ENCODE measurements at regions not wholly inside any gene's neighbourhood (a gene's known extent, or its start where the extent isn't known, plus 50 kb on each side); places are given as distances from the start of the nearest gene placed in this dataset.

GRCh38 chr3:89685731-89686130 lies 578.3 kb downstream of the EPHA3 start:
- FAIRE-seq = no peak
- POLR2A ChIA-PET (ENCODE audit: partially characterized antibody) = no interaction called here

More at GRCh38 chr3:89685731-89686130, 578.3 kb downstream of the EPHA3 start:
- no peak overlapping the region for H3K56ac ChIP-seq (replicated peaks; ENCODE audit: insufficient read length, low read depth, low read length)
- H2AFZ ChIP-seq (ENCODE audit: low read length) = no peak overlapping the region
- H3K23me2 ChIP-seq (ENCODE audit: low read depth, low read length) = no peaks in the 10 kb centered on the region
- no peak overlapping the region for H2BK12ac ChIP-seq (ENCODE audit: low read depth, low read length)
- H3K9ac ChIP-seq (replicated peaks in 1 of 4; ENCODE audit: extremely low read depth in 1 of 4, low read depth in 3 of 4, low read length in 3 of 4) = no peak overlapping the region
- no peak overlapping the region for H3K4me3 ChIP-seq (ENCODE audit: extremely low read depth in 1 of 4, insufficient read depth in 2 of 4, low read depth in 3 of 4, low read length in 4 of 4)
- no peak overlapping the region for H3K23ac ChIP-seq (ENCODE audit: insufficient read length)
- no peak overlapping the region for H3K27ac ChIP-seq (ENCODE audit: low read depth, low read length)
- H3K4me2 ChIP-seq (ENCODE audit: insufficient read depth in 1 of 2, low read depth in 2 of 2, low read length in 2 of 2) = no peak overlapping the region
- H3K14ac ChIP-seq (ENCODE audit: insufficient read length) = no peak overlapping the region
- no peaks in the 10 kb centered on the region for H3K4me1 ChIP-seq (replicated peaks in 1 of 4; ENCODE audit: control insufficient read depth in 3 of 4, insufficient read depth in 4 of 4, low read length in 3 of 4)
- H3K27me3 ChIP-seq (replicated peaks in 1 of 4; ENCODE audit: control insufficient read depth in 3 of 4, extremely low read depth in 1 of 4, insufficient read depth in 3 of 4, low read length in 3 of 4) = no peaks in the 10 kb centered on the region
- H4K8ac ChIP-seq (ENCODE audit: extremely low read depth, insufficient read depth, low read length) = no peak overlapping the region
- WGBS, 2 experiments (ENCODE audit: extremely low coverage in 1 of 2, insufficient coverage in 1 of 2, insufficient read length in 1 of 2, insufficient replicate concordance in 2 of 2, low coverage in 1 of 2, low lambda C conversion rate in 2 of 2, missing lambda C conversion rate in 1 of 2) = 89% methylated on average over 1 of the region's 1 CpG; no CpG with 5 or more reads in 1 of the 2 experiments
- no peak overlapping the region for H2BK5ac ChIP-seq (ENCODE audit: low read depth, low read length)
- no peak overlapping the region for H2BK20ac ChIP-seq (ENCODE audit: low read length)
- no peak for DNase-seq (ENCODE audit: low read depth in 1 of 2, low spot score in 2 of 2)
- no peak overlapping the region for H3K18ac ChIP-seq (ENCODE audit: extremely low read depth, low read length)
- no peaks in the 10 kb centered on the region for H4K20me1 ChIP-seq (replicated peaks in 1 of 2; ENCODE audit: control insufficient read depth in 1 of 2, insufficient read depth in 2 of 2, low read length in 2 of 2)
- no peaks in the 10 kb centered on the region for H3K36me3 ChIP-seq (ENCODE audit: control insufficient read depth in 2 of 4, insufficient read depth in 4 of 4, low read length in 3 of 4)
- CTCF ChIA-PET (ENCODE audit: partially characterized antibody) = no interaction called here
- no peak overlapping the region for H2BK120ac ChIP-seq (replicated peaks; ENCODE audit: low read depth, low read length)
- H4K91ac ChIP-seq (replicated peaks; ENCODE audit: insufficient read length, low read length) = no peak overlapping the region
- no peak overlapping the region for H4K5ac ChIP-seq (ENCODE audit: insufficient read length, low read depth, low read length)
- no peak overlapping the region for H2AK5ac ChIP-seq (ENCODE audit: low read depth, low read length)
- TF ChIP-seq POLR2A (IDR thresholded peaks at IDR 0.05; ENCODE audit: control extremely low read depth in 1 of 2, low read depth in 2 of 2, low read length in 2 of 2) = no peak
- no peak for TF ChIP-seq EZH2 (IDR thresholded peaks at IDR 0.05; ENCODE audit: low read depth, low read length, severe bottlenecking)
- no peak for TF ChIP-seq GTF2F1 (IDR thresholded peaks at IDR 0.05; ENCODE audit: borderline replicate concordance, low read depth, low read length)
- no peaks in the 10 kb centered on the region for H3K9me3 ChIP-seq (ENCODE audit: insufficient read depth in 2 of 2, low read depth in 1 of 2, low read length in 1 of 2)
- H3K79me2 ChIP-seq (ENCODE audit: control insufficient read depth in 1 of 2, insufficient read depth in 2 of 2, low read length in 2 of 2) = no peaks in the 10 kb centered on the region
- no peaks in the 10 kb centered on the region for H3K79me1 ChIP-seq (ENCODE audit: low read depth, low read length)
- H3K4ac ChIP-seq (replicated peaks; ENCODE audit: insufficient read length, low read depth, low read length) = no peak overlapping the region
- no peak overlapping the region for H2BK15ac ChIP-seq (ENCODE audit: low read length)

All from H1 (cell line).